ENCODE measurements at regions not wholly inside any gene's neighbourhood (a gene's known extent, or its start where the extent isn't known, plus 50 kb on each side); places are given as distances from the start of the nearest gene placed in this dataset.

GRCh38 chr10:131724891-131725580, 175.8 kb upstream of the PPP2R2D start:
- DNase-seq: no peak

GRCh38 chr10:131725581-131726069, 175.2 kb upstream of the PPP2R2D start:
- DNase-seq: no peak

GRCh38 chr10:131726076-131726880, 174.5 kb upstream of the PPP2R2D start:
- peak; percentile 66 for DNase-seq

- DNase-seq: no peak
Measured at GRCh38 chr10:131726967-131727366, 173.8 kb upstream of the PPP2R2D start.

- DNase-seq: no peak
Measured at GRCh38 chr10:131727560-131727959, 173.2 kb upstream of the PPP2R2D start.

GRCh38 chr10:131728286-131729228, 172.3 kb upstream of the PPP2R2D start:
- no peak for DNase-seq

- DNase-seq: no peak
Measured at GRCh38 chr10:131729361-131729760, 171.4 kb upstream of the PPP2R2D start.

- DNase-seq: no peak
Measured at GRCh38 chr10:131729938-131730660, 170.7 kb upstream of the PPP2R2D start.

GRCh38 chr10:131730771-131731497, 169.9 kb upstream of the PPP2R2D start:
- DNase-seq: no peak

GRCh38 chr10:131731780-131732630, 168.8 kb upstream of the PPP2R2D start:
- DNase-seq: no peak

GRCh38 chr10:131732631-131733127, 168.1 kb upstream of the PPP2R2D start:
- DNase-seq: no peak

- no peak for DNase-seq
Measured at GRCh38 chr10:131733596-131733995, 167.2 kb upstream of the PPP2R2D start.

- no peak for DNase-seq
Measured at GRCh38 chr10:131735577-131735976, 165.2 kb upstream of the PPP2R2D start.

GRCh38 chr10:131736321-131736980, 164.4 kb upstream of the PPP2R2D start:
- no peak for DNase-seq

GRCh38 chr10:131737543-131738395, 163.0 kb upstream of the PPP2R2D start:
- no peak for DNase-seq

GRCh38 chr10:131738396-131738735, 162.4 kb upstream of the PPP2R2D start:
- DNase-seq: no peak

GRCh38 chr10:131739206-131739605, 161.6 kb upstream of the PPP2R2D start:
- no peak for DNase-seq

- DNase-seq: no peak
Measured at GRCh38 chr10:131742500-131742951, 158.3 kb upstream of the PPP2R2D start.

Measured in RPMI8226 (cell line).